ENCODE measurements at regions not wholly inside any gene's neighbourhood (a gene's known extent, or its start where the extent isn't known, plus 50 kb on each side); places are given as distances from the start of the nearest gene placed in this dataset.

- H3K27ac ChIP-seq, result no peak overlapping the region
- ATAC-seq (no peak), DNase-seq (no peak)
- no peaks in the 10 kb centered on the region for H3K4me1 ChIP-seq
- H3K27me3 ChIP-seq, result peaks cover 0 to 25% (median 0%) of the 10 kb centered on the region in 7 donors
- no peaks in the 10 kb centered on the region for H3K9me3 ChIP-seq
- H3K36me3 ChIP-seq, result no peaks in the 10 kb centered on the region
- WGBS, 2 donors, result 64 to 66% methylated on average over 11 of the region's 11 CpGs
- no peak overlapping the region for H3K4me3 ChIP-seq
- intact Hi-C loops (cut with DNase I), result no loop called here
- TF ChIP-seq CTCF (IDR thresholded peaks at IDR 0.05), result no peak
Measured at GRCh38 chr15:69903470-69904469, 193.9 kb downstream of the TLE3 start.

- TF ChIP-seq CTCF (IDR thresholded peaks at IDR 0.05), result no peak
- Histone ChIP-seq H3K4me3 (no peak overlapping the region), H3K36me3 (no peaks in the 10 kb centered on the region), H3K9me3 (no peaks in the 10 kb centered on the region), H3K4me1 (no peaks in the 10 kb centered on the region), H3K27me3 (peaks cover 0 to 16% (median 7%) of the 10 kb centered on the region in 7 donors), H3K27ac (no peak overlapping the region)
- DNase-seq (no peak), ATAC-seq (no peak)
- intact Hi-C loops (cut with DNase I), result no loop called here
- WGBS, 2 donors, result 87 to 90% methylated on average over 11 of the region's 11 CpGs
Measured at GRCh38 chr15:69906256-69907185, 191.2 kb downstream of the TLE3 start.

- Histone ChIP-seq H3K27ac (no peak overlapping the region), H3K27me3 (peaks cover 0 to 18% (median 9%) of the 10 kb centered on the region in 7 donors), H3K9me3 (no peaks in the 10 kb centered on the region), H3K4me1 (no peaks in the 10 kb centered on the region), H3K36me3 (no peaks in the 10 kb centered on the region), H3K4me3 (no peak overlapping the region)
- ATAC-seq (no peak), DNase-seq (no peak)
- WGBS, 2 donors, result 89 to 96% methylated on average over 1 of the region's 1 CpG
- TF ChIP-seq CTCF (IDR thresholded peaks at IDR 0.05), result no peak
- intact Hi-C loops (cut with DNase I), result no loop called here
Measured at GRCh38 chr15:69908060-69908459, 189.7 kb downstream of the TLE3 start.

Data from heart right ventricle (tissue), 16 donors.